Heart right ventricle (tissue), 16 donors: ENCODE measurements at regions not wholly inside any gene's neighbourhood (a gene's known extent, or its start where the extent isn't known, plus 50 kb on each side); places are given as distances from the start of the nearest gene placed in this dataset.
"Not testable (repeated sequence)": the region's sequence is repeated elsewhere in the genome, so short reads cannot be mapped to it uniquely, and the experiment has no call there.

Experiments used
- ATAC-seq, 8 donors: fragments of 200-7000 bp; cut with Tn5 transposase; one replicate each; pipeline ENCODE4 v1.9.1; 2020; ENCODE audit warnings: mild to moderate bottlenecking in 8 of 8, moderate library complexity in 8 of 8, moderate number of reproducible peaks in 1 of 8
- DNase-seq, 2 donors: peaks; one replicate each; pipeline ENCODE4 v3.0.0-alpha.2; 2020
- H3K27ac ChIP-seq, 10 donors: fragments of 200-600 bp; sonication (generic) in 2 of 10; one replicate each; pipeline versions ENCODE4 v1.5.0 to v1.8.0; 2020 to 2022; ENCODE audit warnings: mild to moderate bottlenecking in 3 of 10
- H3K27me3 ChIP-seq, 7 donors: fragments of 200-600 bp; one replicate each; pipeline ENCODE4 v1.8.0; 2021 to 2022; ENCODE audit warnings: mild to moderate bottlenecking in 2 of 7
- H3K36me3 ChIP-seq, 9 donors: fragments of 200-600 bp; sonication (generic) in 1 of 9; one replicate each; pipeline versions ENCODE4 v1.5.0 to v1.8.0; 2020 to 2022; ENCODE audit warnings: mild to moderate bottlenecking in 2 of 9
- H3K4me1 ChIP-seq, 9 donors: fragments of 200-600 bp; sonication (generic) in 1 of 9; one replicate each; pipeline versions ENCODE4 v1.5.0 to v1.8.0; 2020 to 2022; ENCODE audit warnings: mild to moderate bottlenecking in 4 of 9
- H3K4me3 ChIP-seq, 10 donors: fragments of 200-600 bp; sonication (generic) in 2 of 10; one replicate each; pipeline versions ENCODE4 v1.5.0 to v1.8.0; 2020 to 2022; ENCODE audit warnings: mild to moderate bottlenecking in 7 of 10, moderate library complexity in 2 of 10
- H3K9me3 ChIP-seq, 11 donors: fragments of 200-600 bp in 10 of 11; sonication (generic) in 2 of 11; one replicate each; pipeline versions ENCODE4 v1.5.0 to v1.8.0; 2013 to 2022; ENCODE audit warnings: mild to moderate bottlenecking in 2 of 11, control low read depth in 1 of 11, moderate library complexity in 1 of 11
- CTCF ChIP-seq, 9 donors: fragments of 200-600 bp; sonication (generic) in 2 of 9; IDR thresholded peaks; one replicate each; pipeline versions ENCODE4 v1.5.0 to v1.8.0; 2021 to 2022; ENCODE audit warnings: antibody characterized with exemption in 9 of 9, mild to moderate bottlenecking in 5 of 9, moderate library complexity in 1 of 9
- WGBS, 2 donors: extraction: QIAGEN DNeasy Blood & Tissue Kit; methylation state at CpG; one replicate each; pipeline ENCODE4 v1.1.7; 2013; ENCODE audit warnings: inconsistent platforms in 1 of 2; 5-methylcytosine and 5-hydroxymethylcytosine counted together
- intact Hi-C, 10 donors: fragments of 100-400 bp; cut with DNase I; formaldehyde crosslinking; loops; one replicate each; pipeline versions ENCODE4 v1.11.1 to v1.14.2; 2022
- donor health status: Arrhythmogenic right ventricular cardiomyopathy.
- donor health status: ischemic (EF 13 %, LVEDD 7.1; RV severe dilation, severe dysfunction).
- donor health status: healthy with polysubstance abuse.
- donor health status: DM: no; HTN: yes; CAD: no.
- donor health status: DM: no; HTN: no; CAD: no.
- donor health status: ischemic (EF 25% LVEDD 6.9; RV normal size, moderate dysfunction).
- donor health status: ischemic (EF 25% LVEDD 5.7; RV mildly dilated, moderate dysfunction).
- donor health status: healthy.
- donor health status: DM: yes; HTN: yes; CAD: no.
- donor health status: Ischemic cardiomyopathy.
- donor health status: ischemic (EF 35%, LVEDD 5.7; RV mildly dilated, moderate dysfunction).
- donor health status: nonischemic (EF 11% LVEDD 7.7; RV severe dilation, severe dysfunction).
- donor health status: DM: yes; HTN: yes; CAD: no.
- donor health status: PGD.
- donor health status: ischemic (EF 29% LVEDD 5.4; RV normal size, mild dysfunction).
- donor health status: nonischemic (EF 23%, LVEDD 6.1; RV moderate dilation, normal function).

DNA sequence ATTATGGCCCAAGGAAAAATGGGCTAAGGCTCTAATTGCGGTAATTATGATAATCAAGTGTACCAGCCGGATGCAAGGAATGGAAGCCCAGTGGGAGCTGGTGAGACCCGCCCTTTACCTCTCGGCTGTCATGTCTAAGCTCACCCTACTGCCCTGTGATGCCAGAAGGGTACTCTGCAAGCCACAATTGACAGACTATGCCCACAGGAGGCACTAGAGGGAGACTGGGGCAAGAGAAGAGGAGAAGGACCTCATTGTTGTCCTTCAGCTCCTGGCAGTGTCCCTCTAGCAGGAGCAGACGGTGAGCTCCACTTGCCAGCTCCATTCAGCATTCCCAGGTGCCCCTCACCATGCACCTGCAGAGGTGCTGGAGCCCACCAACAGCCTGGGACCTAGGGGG, 141.8 kb downstream of the SMIM20 start:
- peaks cover 0 to 8% (median 0%) of the 10 kb centered on the region in 7 donors for H3K27me3 ChIP-seq
- 89 to 93% methylated on average over 5 of the region's 5 CpGs for WGBS, 2 donors
- intact Hi-C loops: no loop called here
- no peak overlapping the region for H3K27ac ChIP-seq
- no peak for DNase-seq
- no peak overlapping the region for H3K4me3 ChIP-seq
- H3K4me1 ChIP-seq: peaks cover 0 to 36% (median 0%) of the 10 kb centered on the region in 9 donors
- ATAC-seq: no peak
- peaks cover 0 to 3% (median 0%) of the 10 kb centered on the region in 11 donors for H3K9me3 ChIP-seq
- TF ChIP-seq CTCF (IDR thresholded peaks at IDR 0.05): no peak
- H3K36me3 ChIP-seq: no peaks in the 10 kb centered on the region

DNA sequence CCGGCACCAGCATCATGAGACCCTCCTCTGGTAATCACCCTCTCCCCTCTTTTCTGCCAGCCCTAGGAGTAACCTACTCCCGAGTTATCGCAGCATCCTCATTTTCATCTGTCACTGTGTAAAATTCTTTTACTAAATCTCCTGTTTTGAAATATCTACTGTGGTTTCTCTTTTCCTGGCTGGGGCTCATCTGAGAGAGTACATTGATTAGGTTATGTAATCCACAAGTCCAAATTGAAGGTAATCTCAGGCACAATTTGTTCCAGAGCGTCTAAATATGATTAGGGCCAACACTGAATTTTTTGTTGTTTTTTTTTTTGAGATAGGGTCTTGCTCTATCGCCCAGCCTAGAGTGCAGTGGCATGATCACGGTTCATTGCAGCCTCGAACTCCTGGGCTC, 142.4 kb downstream of the SMIM20 start:
- H3K4me3 ChIP-seq: no peak overlapping the region
- intact Hi-C loops: no loop called here
- no peak for TF ChIP-seq CTCF (IDR thresholded peaks at IDR 0.05)
- DNase-seq (no peak), ATAC-seq (no peak)
- peaks cover 0 to 3% (median 0%) of the 10 kb centered on the region in 11 donors for H3K9me3 ChIP-seq
- peaks cover 0 to 8% (median 0%) of the 10 kb centered on the region in 7 donors for H3K27me3 ChIP-seq
- H3K4me1 ChIP-seq: peaks cover 0 to 31% (median 0%) of the 10 kb centered on the region in 9 donors
- no peaks in the 10 kb centered on the region for H3K36me3 ChIP-seq
- WGBS, 2 donors: 88 to 92% methylated on average over 7 of the region's 7 CpGs
- H3K27ac ChIP-seq: no peak overlapping the region

DNA sequence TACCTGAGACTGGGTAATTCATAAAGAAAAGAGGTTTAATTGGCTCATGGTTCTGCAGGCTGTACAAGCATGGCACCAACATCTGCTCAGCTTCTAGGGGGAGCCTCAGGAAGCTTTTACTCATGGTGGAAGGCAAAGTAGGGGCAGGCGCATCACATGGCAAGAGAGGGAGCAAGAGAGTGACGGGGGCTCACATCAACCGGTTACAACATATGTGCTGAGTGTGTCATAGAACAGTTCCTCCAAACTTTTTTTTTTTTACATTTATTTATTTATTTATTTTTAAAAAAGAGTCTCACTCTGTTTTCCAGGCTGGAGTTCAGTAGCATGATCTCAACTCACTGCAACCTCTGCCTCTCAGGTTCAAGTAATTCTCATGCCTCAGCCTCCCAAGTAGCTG, 143.8 kb downstream of the SMIM20 start:
- WGBS, 2 donors: 90 to 94% methylated on average over 3 of the region's 3 CpGs
- H3K4me3 ChIP-seq, DNase-seq, H3K36me3 ChIP-seq, H3K27ac ChIP-seq, H3K27me3 ChIP-seq, ATAC-seq, intact Hi-C loops, H3K9me3 ChIP-seq: not testable (repeated sequence)
- H3K4me1 ChIP-seq: peaks cover 0 to 29% (median 0%) of the 10 kb centered on the region in 9 donors

GRCh38 chr4:26058537-26058936, 144.5 kb downstream of the SMIM20 start:
- H3K4me3 ChIP-seq: no peak overlapping the region
- no peaks in the 10 kb centered on the region for H3K36me3 ChIP-seq
- ATAC-seq (peak in 1 of 8 donors; percentile 55), DNase-seq (no peak)
- H3K4me1 ChIP-seq: peaks cover 0 to 22% (median 0%) of the 10 kb centered on the region in 9 donors
- intact Hi-C loops: no loop called here
- 52 to 60% methylated on average over 7 of the region's 7 CpGs for WGBS, 2 donors
- H3K27me3 ChIP-seq: peaks cover 0 to 8% (median 0%) of the 10 kb centered on the region in 7 donors
- no peak overlapping the region for H3K27ac ChIP-seq
- TF ChIP-seq CTCF (IDR thresholded peaks at IDR 0.05): no peak
- H3K9me3 ChIP-seq: peaks cover 0 to 3% (median 0%) of the 10 kb centered on the region in 11 donors

DNA sequence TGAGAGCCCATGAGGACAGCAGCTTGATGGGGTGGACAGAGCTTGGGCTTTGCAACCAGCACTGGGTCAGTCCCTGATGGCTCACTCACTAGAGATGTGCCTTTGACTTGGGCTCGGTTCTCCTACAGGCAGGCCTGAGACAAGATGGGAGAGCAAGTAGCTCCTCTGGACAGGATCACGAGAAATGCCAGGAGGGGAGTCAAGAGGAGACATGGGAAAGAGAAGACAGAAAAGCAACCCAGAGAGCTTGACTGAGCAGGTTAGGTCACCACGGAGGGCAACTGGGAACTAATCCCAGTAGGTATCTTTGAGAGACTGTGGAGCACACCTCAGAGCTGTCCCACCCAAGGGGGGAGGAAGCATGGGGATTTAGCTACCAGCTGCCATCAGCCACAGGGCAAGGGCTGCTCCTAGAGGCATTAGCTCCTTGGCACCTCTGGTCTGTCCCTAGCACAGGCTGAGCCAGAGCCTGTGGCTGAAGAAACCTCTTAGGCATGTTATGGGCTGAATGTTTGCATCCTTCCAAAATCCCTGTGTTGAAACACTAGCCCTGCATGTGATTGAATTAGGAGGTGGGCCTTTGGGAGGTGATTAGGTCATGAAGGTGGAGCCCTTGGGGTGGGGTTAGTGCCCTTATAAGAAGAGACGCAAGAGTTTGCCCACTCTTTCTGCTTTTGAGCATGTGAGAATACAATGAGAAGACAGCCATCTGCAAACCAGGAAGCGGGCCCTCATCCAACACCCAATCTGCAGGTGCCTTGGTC, 145.6 kb downstream of the SMIM20 start:
- H3K36me3 ChIP-seq: no peaks in the 10 kb centered on the region
- H3K4me3 ChIP-seq: no peak overlapping the region
- H3K27me3 ChIP-seq: peaks cover 0 to 8% (median 0%) of the 10 kb centered on the region in 7 donors
- intact Hi-C loops: no loop called here
- peaks cover 0 to 18% (median 0%) of the 10 kb centered on the region in 9 donors for H3K4me1 ChIP-seq
- 88 to 91% methylated on average over 5 of the region's 5 CpGs for WGBS, 2 donors
- no peak overlapping the region for H3K27ac ChIP-seq
- H3K9me3 ChIP-seq: peaks cover 0 to 3% (median 0%) of the 10 kb centered on the region in 11 donors
- no peak for DNase-seq
- ATAC-seq: no peak
- no peak for TF ChIP-seq CTCF (IDR thresholded peaks at IDR 0.05)
